WTC11 (cell line): ENCODE measurements at regions not wholly inside any gene's neighbourhood (a gene's known extent, or its start where the extent isn't known, plus 50 kb on each side); places are given as distances from the start of the nearest gene placed in this dataset.

Experiments used
- ATAC-seq: fragments of 200-7000 bp; cut with Tn5 transposase; 2 replicates; pipeline ENCODE4 v1.10.0; 2021; ENCODE audit warnings: mild to moderate bottlenecking, moderate library complexity
- CTCF ChIA-PET: fragments of 300-600 bp; sonication (Branson Sonifier 250); formaldehyde crosslinking; loops from one replicate; lab custom pipeline; 2021; ENCODE audit warnings: antibody characterized with exemption; lab: Charles Lee
- POLR2A ChIA-PET: fragments of 350-600 bp; sonication (Branson Sonifier 250); formaldehyde crosslinking; loops from one replicate; lab custom pipeline; 2021; ENCODE audit warnings: antibody characterized with exemption; lab: Charles Lee
- DNase-seq: peaks from one replicate; pipeline ENCODE4 v3.0.0; 2021; ENCODE audit warnings: low spot score
- H3K27ac Mint-ChIP-seq: 2 replicates; pipeline ENCODE4 v1.8.0; 2021; ENCODE audit warnings: mixed read lengths
- H3K27me3 Mint-ChIP-seq: 2 replicates; pipeline ENCODE4 v1.8.0; 2021; ENCODE audit warnings: low read depth, mild to moderate bottlenecking, moderate library complexity, mixed read lengths
- H3K36me3 Mint-ChIP-seq: 2 replicates; pipeline ENCODE4 v1.8.0; 2021; ENCODE audit warnings: mixed read lengths
- H3K4me1 Mint-ChIP-seq: 2 replicates; pipeline ENCODE4 v1.8.0; 2022; ENCODE audit warnings: mixed read lengths
- H3K4me3 Mint-ChIP-seq: 2 replicates; pipeline ENCODE4 v1.8.0; 2021; ENCODE audit warnings: mild to moderate bottlenecking, moderate library complexity, mixed read lengths
- H3K9me3 Mint-ChIP-seq: 2 replicates; pipeline ENCODE4 v1.8.0; 2021; ENCODE audit warnings: mixed read lengths
- AR ChIP-seq: fragments of 250-450 bp; sonication (Bioruptor Pico); IDR thresholded peaks from 2 replicates; pipeline ENCODE4 v1.9.0; 2021; ENCODE audit warnings: mild to moderate bottlenecking
- ARID4B ChIP-seq: sonication (generic); formaldehyde crosslinking; IDR thresholded peaks from 2 replicates; pipeline ENCODE4 v1.8.0; 2023; ENCODE audit warnings: missing genetic modification reagents, mild to moderate bottlenecking, borderline replicate concordance
- ATF3 ChIP-seq: sonication (generic); formaldehyde crosslinking; conservative IDR thresholded peaks from 2 replicates; pipeline ENCODE4 v1.8.1; 2022; ENCODE audit warnings: mild to moderate bottlenecking, missing genetic modification reagents
- CBFB ChIP-seq: sonication (generic); formaldehyde crosslinking; IDR thresholded peaks from 2 replicates; pipeline ENCODE4 v1.8.1; 2022; ENCODE audit warnings: mild to moderate bottlenecking, low read depth, missing genetic modification reagents
- E2F1 ChIP-seq: sonication (generic); formaldehyde crosslinking; IDR thresholded peaks from 2 replicates; pipeline ENCODE4 v1.8.0; 2022; ENCODE audit warnings: mild to moderate bottlenecking, missing genetic modification reagents
- ELF4 ChIP-seq: sonication (generic); formaldehyde crosslinking; IDR thresholded peaks from 2 replicates; pipeline ENCODE4 v1.8.1; 2022; ENCODE audit warnings: low read depth, mild to moderate bottlenecking, moderate library complexity, missing genetic modification reagents
- EMX1 ChIP-seq: fragments of 250-450 bp; sonication (Bioruptor Pico); IDR thresholded peaks from 2 replicates; pipeline ENCODE4 v1.8.0; 2021; ENCODE audit warnings: mild to moderate bottlenecking
- GRHL2 ChIP-seq: fragments of 250-450 bp; sonication (Bioruptor Pico); IDR thresholded peaks from 2 replicates; pipeline ENCODE4 v1.8.0; 2022; ENCODE audit warnings: mild to moderate bottlenecking, moderate library complexity; ENCODE audit not compliant: insufficient replicate concordance, severe bottlenecking
- JAZF1 ChIP-seq: fragments of 250-450 bp; sonication (Bioruptor Pico); IDR thresholded peaks from 2 replicates; pipeline ENCODE4 v1.9.0; 2021; ENCODE audit warnings: moderate library complexity, mild to moderate bottlenecking, inconsistent platforms
- JUN ChIP-seq: sonication (generic); formaldehyde crosslinking; IDR thresholded peaks from 2 replicates; pipeline ENCODE4 v1.8.0; 2023; ENCODE audit warnings: mild to moderate bottlenecking, missing genetic modification reagents
- KAT7 ChIP-seq: sonication (generic); formaldehyde crosslinking; IDR thresholded peaks from 2 replicates; pipeline ENCODE4 v1.8.1; 2023; ENCODE audit warnings: missing genetic modification reagents, mild to moderate bottlenecking, borderline replicate concordance
- MXD4 ChIP-seq: fragments of 250-450 bp; sonication (Bioruptor Pico); IDR thresholded peaks from 2 replicates; pipeline ENCODE4 v1.8.0; 2021; ENCODE audit warnings: mild to moderate bottlenecking, moderate library complexity, borderline replicate concordance
- NR2C2 ChIP-seq: sonication (generic); formaldehyde crosslinking; IDR thresholded peaks from 2 replicates; pipeline ENCODE4 v1.8.0; 2022; ENCODE audit warnings: mild to moderate bottlenecking, missing genetic modification reagents
- NR3C1 ChIP-seq: sonication (generic); formaldehyde crosslinking; conservative IDR thresholded peaks from 2 replicates; pipeline ENCODE4 v1.8.1; 2023; ENCODE audit warnings: low read depth, mild to moderate bottlenecking, missing genetic modification reagents
- OVOL2 ChIP-seq: fragments of 250-450 bp; sonication (Bioruptor Pico); IDR thresholded peaks from 2 replicates; pipeline ENCODE4 v1.9.0; 2021; ENCODE audit warnings: mild to moderate bottlenecking, borderline replicate concordance
- SMAD4 ChIP-seq: sonication (generic); formaldehyde crosslinking; IDR thresholded peaks from 2 replicates; pipeline ENCODE4 v1.8.0; 2022; ENCODE audit warnings: mild to moderate bottlenecking, missing genetic modification reagents
- TCF7 ChIP-seq: sonication (generic); formaldehyde crosslinking; IDR thresholded peaks from 2 replicates; pipeline ENCODE4 v1.8.0; 2022; ENCODE audit warnings: mild to moderate bottlenecking, low read depth, missing genetic modification reagents, moderate library complexity
- USF2 ChIP-seq: sonication (generic); formaldehyde crosslinking; IDR thresholded peaks from 2 replicates; pipeline ENCODE4 v1.8.1; 2023; ENCODE audit warnings: mild to moderate bottlenecking, missing genetic modification reagents, moderate library complexity
- ZBTB21 ChIP-seq: sonication (generic); formaldehyde crosslinking; IDR thresholded peaks from 2 replicates; pipeline ENCODE4 v1.8.1; 2023; ENCODE audit warnings: mild to moderate bottlenecking, missing genetic modification reagents, borderline replicate concordance
- ZNF121 ChIP-seq: sonication (generic); formaldehyde crosslinking; IDR thresholded peaks from 2 replicates; pipeline ENCODE4 v1.8.0; 2023; ENCODE audit warnings: missing genetic modification reagents
- ZNF138 ChIP-seq: sonication (generic); formaldehyde crosslinking; conservative IDR thresholded peaks from 2 replicates; pipeline ENCODE4 v1.8.1; 2022; ENCODE audit warnings: mild to moderate bottlenecking, moderate library complexity, missing genetic modification reagents
- ZNF396 ChIP-seq: fragments of 250-450 bp; sonication (Bioruptor Pico); IDR thresholded peaks from 2 replicates; pipeline ENCODE4 v1.8.0; 2021; ENCODE audit warnings: mild to moderate bottlenecking, moderate library complexity, borderline replicate concordance

GRCh38 chr6:164243949-164244348 lies 829.4 kb downstream of the QKI start (continued):
- TF ChIP-seq ARID4B (CRISPR knock-in tag) = no peak
- TF ChIP-seq, all 79 proteins: peak for 0

- no peaks in the 10 kb centered on the region for H3K27me3 Mint-ChIP-seq
- H3K27ac Mint-ChIP-seq = no peak overlapping the region
- peaks cover 3% of the 10 kb centered on the region; the same call in 1 of the 2 replicates for H3K9me3 Mint-ChIP-seq
- CTCF ChIA-PET = no interaction called here
- ATAC-seq (no peak), DNase-seq (no peak)
- no peak overlapping the region for H3K4me3 Mint-ChIP-seq
- POLR2A ChIA-PET = no interaction called here
- TF ChIP-seq ZNF396 (CRISPR knock-in tag) (no peak), SMAD4 (CRISPR knock-in tag) (no peak), TCF7 (CRISPR knock-in tag) (no peak), ZNF121 (CRISPR knock-in tag) (no peak), CBFB (CRISPR knock-in tag) (no peak), OVOL2 (CRISPR knock-in tag) (no peak), ZNF138 (CRISPR knock-in tag) (no peak)
- no peaks in the 10 kb centered on the region for H3K4me1 Mint-ChIP-seq
- H3K36me3 Mint-ChIP-seq = no peaks in the 10 kb centered on the region
These were observed 828.6 kb downstream of the QKI start for GRCh38 chr6:164243012-164243610.

- Mint-ChIP-seq H3K4me3 (no peak overlapping the region), H3K27ac (no peak overlapping the region), H3K27me3 (no peaks in the 10 kb centered on the region), H3K36me3 (peaks cover 7% of the 10 kb centered on the region), H3K4me1 (peaks cover 24% of the 10 kb centered on the region), H3K9me3 (peaks cover 32% of the 10 kb centered on the region)
- ATAC-seq = no peak
- no peak for DNase-seq
- CTCF ChIA-PET = no interaction called here
- POLR2A ChIA-PET = no interaction called here
- TF ChIP-seq NR2C2 = no peak
- TF ChIP-seq ELF4 (CRISPR knock-in tag) = no peak
- TF ChIP-seq JUN (CRISPR knock-in tag) = no peak
- TF ChIP-seq ATF3 (CRISPR knock-in tag) = no peak
- TF ChIP-seq KAT7 (CRISPR knock-in tag) = no peak
- TF ChIP-seq JAZF1 (CRISPR knock-in tag) = no peak
- TF ChIP-seq GRHL2 = no peak
- TF ChIP-seq E2F1 = no peak
- TF ChIP-seq USF2 (CRISPR knock-in tag) = no peak
- TF ChIP-seq NR3C1 = no peak
- no peak for TF ChIP-seq AR (CRISPR knock-in tag)
- TF ChIP-seq MXD4 (CRISPR knock-in tag) = no peak
- no peak for TF ChIP-seq ZBTB21 (CRISPR knock-in tag)
- no peak for TF ChIP-seq EMX1 (CRISPR knock-in tag)
These were observed 816.3 kb downstream of the QKI start for GRCh38 chr6:164230804-164231203.
